HG03064 (cell line): ENCODE measurements at regions not wholly inside any gene's neighbourhood (a gene's known extent, or its start where the extent isn't known, plus 50 kb on each side); places are given as distances from the start of the nearest gene placed in this dataset.

Source experiments
- ATAC-seq: cut with Tn5 transposase; IDR thresholded peaks from one replicate; pipeline ENCODE4 v1.9.1; 2021; ENCODE audit warnings: low read depth; ENCODE audit not compliant: unreplicated experiment

DNA sequence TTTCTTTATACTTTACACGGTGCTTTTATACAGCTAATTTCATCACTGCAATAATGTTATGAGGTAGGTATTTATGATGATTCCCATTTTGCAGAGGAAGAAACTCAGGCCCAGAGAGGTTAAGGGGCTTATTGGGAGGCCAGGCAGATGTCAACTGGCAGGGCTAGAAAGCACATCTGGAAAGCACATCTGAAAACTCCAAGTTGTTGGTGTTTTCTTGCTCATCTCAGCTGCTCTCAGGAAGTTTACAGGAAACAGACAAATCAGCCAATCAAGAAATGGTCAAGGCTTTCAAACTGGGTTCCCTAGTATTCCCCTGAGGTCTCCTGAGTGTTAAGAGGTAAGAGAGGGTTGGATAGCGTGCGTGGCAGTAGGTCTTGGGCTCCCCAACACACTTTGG is 124.1 kb upstream of the MED13L start:
- ATAC-seq, result no peak

DNA sequence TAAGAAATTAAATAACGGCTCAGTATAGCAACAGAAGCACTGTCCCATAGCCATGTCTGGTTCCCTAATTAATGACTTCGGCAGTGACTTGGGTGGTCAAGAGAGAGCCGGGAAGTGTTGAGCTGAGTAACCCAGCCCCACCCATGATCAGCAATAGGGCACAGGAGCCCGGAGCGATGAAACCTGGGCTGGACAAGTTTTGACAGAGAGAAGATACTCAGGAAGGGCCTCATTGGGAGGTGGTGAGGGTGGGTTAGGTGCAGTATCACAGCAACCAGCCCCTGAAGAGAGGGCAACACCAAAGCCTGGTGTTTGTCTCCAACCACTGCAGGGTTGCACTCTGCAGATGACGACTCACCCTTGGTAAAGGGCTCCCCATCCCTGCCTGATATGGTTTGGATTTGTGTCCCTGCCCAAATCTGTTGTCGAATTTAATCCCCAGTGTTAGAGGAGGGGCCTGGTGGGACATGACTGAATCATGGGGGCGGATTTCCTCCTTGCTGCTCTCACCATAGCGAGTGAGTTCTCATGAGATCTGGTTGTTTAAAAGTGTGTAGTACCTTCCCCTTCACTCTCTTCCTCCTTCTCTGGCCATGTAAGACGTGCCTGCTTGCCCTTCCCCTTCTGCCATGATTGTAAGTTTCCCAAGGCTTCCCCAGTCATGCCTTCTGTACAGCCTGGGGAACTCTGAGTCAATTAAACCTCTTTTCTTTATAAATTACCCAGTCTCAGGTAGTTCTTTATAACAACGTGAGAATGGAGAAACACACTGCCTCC is 124.9 kb upstream of the MED13L start:
- no peak for ATAC-seq

DNA sequence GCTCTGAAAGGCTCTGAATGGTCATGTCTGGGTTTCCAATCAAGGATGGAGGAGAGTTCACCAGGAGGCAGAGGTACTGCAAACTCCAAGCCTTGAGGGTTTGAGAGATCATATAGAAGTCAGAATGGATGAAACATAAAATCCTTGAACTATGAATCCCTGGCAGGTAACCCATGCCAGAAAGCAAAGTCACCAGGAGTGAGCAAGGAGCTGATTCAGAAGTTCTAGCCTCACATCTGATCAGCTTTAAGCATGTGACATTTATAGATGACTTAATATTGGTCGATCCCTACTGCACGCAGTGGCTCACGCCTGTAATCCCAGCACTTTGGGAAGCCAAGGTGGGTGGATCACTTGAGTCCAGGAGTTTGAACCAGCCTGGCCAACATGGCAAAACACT is 126.1 kb upstream of the MED13L start:
- no peak for ATAC-seq

DNA sequence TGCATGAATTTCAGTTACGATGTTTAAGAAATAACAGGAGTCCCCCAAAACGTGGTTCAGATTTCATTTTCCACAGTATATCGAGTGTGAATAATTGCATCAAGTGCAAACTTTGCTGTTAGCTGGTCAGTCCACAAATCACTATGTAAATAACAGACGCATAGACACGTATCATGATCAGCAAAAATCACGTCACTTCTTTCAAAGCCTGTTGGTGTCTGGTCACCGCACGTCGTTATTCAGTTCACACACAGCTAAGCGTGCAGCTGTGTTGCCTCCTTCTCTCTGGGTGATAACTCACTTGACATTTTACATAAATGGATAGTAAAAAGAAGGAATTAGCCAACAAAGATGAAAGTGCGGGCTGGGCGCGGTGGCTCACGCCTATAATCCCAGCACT is 126.8 kb upstream of the MED13L start:
- no peak for ATAC-seq

DNA sequence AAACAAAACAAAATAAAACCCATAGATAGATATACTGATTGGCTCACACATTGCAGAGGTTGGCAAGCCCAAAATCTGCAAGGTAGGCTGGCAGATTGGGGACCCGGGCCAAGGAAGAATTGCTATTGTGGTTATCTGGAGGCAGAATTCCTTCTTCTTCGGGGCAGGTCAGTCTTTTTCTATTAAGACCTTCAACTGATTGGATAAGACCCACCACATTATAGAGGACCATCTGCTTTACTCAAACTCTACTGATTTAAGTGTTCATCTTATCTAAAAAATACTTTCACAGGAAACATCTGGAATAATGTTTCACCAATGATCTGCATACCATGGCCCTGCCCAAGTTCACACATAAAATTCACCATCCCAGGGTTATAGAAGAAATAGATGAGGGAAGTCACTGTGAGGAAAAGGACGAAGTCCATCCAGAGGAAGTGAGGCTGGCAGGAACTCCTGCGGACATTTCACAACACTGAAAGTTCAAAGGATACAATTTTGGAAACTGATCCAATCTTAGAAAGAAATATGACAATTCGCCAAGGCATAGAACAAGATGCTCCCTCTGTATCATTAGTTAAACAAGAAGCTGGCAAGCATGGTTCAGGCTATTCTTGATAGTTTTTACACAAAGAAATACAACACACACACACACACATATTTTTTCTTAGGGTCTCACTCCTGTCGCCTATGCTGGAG is 127.6 kb upstream of the MED13L start:
- no peak for ATAC-seq

DNA sequence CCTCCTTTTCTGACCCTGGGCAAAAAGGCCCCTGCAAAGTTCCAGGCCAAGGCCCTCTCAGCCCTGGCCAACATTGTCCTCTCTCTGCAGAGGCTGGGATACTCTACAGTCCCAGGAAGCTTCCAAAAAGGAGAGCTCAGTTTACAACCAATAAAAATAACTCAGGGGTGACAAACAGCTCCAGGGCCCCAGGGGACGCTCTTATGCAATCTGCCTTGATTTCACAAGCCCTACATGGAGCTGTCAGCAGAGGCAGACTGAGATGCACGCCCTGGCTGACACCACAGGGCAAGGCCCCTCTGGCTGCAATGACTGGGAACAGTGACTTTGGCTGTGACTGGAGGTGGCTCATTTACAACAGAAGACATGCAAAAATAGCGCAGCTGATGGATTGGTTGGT is 129.0 kb upstream of the MED13L start:
- no peak for ATAC-seq

DNA sequence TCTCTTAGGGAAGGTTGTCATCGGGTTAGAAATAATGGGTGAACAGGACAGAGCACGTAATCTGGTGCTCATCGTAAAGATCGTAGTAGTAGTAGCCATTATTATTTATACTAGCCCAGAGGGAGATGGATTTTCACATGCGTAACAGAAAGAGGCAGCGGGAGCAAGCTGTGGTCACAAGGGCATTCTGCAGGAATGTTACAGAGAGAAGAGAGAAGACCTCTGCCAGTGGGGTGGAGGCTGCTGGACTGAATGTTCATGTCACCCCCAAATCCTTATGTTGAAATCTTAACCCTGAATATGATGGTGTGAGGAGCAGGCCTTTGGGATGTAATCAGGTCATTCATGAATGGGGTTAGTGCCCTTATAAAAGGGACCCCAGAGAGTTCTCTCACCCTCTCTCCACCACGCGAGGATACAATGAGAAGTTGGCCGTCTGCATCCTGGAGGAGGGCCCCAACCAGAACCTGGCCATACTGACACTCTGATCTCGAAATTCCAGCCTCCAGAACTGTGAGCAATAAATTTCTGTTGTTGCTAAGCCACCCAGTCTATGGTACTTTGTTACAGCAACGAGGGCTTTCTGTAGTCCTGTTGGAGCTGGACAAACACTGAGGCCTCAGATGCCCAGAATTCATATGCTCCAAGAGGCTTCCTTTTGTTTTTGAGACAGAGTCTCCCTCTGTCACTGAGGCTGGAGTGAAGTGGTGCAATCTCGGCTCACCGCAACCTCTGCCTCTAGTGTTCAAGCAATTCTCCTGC is 131.2 kb upstream of the MED13L start:
- ATAC-seq, result no peak

DNA sequence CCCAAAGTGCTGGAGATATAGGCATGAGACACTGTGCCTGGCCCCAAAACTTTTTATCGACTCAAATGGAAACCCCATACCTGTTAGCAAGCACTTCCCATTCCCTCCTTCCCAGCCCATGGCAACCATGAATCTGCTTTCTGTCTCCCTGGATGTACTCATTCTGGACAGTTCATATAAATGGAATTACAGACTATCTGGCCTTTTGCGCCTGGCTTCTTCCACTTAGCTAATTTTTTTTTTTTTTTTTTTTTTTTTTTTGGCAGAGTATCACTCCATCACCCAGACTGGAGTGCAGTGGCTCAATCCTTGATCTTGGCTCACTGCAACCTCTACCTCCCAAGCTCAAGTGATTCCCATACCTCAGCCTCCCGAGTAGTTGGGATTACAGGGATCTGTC is 134.5 kb upstream of the MED13L start:
- no peak for ATAC-seq

DNA sequence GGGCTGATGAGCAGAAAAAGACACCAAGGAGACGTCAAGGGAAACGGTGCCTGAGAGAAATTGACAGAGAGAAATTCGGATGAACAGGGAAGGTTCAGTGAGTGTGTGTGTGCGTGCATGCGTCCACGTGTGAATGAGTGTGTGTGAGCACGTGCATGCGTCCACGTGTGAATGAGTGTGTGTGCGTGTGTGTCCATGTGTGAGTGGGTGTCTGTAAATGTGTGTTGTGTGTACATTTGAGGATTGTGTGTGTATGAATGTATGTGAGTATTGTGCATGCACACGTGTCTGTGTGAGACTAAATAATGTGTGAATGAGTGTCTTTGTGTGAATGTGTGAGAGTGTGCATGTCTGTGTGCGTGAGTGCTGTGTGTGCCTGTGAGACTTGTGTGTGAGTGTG is 137.4 kb upstream of the MED13L start:
- no peak for ATAC-seq

DNA sequence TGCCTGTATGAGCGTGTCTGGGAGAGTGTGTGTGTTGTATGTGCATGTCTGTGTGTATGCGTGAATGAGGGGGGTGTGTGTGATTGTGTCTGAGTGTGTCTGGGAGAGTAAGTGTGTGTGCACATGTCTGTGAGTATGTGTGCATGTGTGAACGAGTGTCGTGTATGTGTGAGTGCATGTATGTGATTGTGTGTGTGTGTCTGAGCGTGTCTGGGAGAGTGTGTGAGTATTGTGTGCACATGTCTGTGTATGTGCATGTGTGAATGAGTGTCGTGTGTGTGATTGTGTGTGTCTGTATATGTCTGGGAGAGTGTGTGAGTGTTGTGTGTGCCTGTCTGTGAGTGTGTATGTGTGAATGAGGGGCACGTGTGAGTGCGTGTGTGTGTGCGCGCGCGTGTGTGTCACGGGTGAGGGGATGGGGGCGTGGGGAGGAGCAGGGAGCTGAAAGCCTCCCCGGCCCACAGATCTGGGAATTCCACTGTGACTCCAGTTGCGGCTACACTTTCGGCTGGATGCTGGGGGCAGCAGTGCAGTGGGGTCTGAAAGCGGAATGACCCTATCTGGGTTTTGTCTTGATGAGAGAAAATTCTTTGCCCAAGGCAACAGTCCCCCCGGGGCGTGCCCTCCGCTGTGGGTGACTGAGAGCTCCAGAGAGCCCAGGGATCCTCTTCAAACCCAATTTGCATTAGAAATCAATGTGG is 138.1 kb upstream of the MED13L start:
- no peak for ATAC-seq

DNA sequence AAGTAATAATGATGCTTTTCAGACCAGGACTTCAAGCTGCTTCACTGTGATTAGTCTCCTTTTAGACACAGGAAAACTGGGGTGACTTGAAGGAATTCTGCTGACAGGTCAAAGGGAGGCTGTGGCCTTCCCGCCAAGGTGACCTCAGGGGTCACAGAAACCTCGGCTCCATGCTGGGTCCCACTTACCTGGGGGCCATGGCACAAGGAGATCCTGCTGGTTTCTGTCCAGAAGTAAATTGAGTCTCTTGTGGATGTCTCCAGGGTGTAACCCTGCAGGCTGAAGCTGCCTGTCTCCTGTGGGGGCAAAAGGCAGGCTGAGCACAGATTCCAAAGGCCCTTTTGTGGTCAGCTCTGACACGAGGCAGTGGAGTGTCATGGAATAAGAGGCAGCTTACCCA is 138.7 kb upstream of the MED13L start:
- no peak for ATAC-seq

DNA sequence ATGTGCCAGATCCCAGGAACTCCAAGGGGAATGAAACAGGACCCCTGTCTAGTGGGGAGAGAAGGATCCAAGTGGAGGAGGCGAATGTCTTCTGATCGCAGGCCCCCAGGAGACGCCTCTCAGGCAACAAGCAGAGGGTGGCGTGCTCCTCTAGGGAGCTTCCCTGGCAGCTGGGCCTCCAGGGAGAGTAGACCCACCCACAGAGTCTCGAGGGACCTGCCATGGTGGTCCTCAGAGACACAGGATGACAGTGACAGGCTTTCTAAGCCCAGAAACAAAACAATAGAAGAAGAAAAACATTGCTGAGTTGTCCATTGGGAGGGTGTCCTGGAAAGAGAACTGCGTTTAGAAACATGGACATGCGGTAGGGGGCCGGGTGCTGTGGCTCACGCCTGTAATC is 140.6 kb upstream of the MAP1LC3B2 start:
- ATAC-seq, result no peak

DNA sequence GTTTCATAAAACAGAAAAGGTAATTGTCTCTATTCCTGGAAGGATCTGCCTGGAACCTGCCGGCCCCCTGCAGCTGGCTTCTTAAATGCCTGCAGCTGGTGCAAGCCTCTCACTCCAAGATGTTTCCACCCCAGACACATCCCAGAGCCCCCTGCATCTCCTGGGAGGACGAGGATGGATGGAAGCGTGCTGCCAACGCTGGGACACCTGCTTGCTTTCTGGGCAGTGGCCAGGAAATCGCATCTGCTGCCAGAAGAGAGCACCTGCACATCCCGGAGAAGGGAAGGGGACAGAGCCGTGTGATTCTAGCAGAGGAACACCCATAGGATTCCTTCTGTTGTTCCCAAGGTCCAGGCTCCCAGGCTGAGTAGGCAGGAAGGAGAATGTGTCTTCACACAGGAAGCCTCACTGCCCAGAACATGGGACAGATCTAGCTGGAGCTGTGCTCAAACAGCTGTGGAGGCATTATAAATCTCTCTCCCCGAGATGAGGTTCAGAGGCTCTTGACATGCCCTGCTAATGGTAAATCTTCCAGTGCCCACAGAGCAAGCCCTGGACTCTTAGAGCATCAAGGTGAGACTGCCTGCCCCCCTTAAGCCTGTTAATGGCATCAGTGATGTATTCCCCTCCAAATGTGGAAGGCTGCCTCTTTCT is 138.8 kb upstream of the MAP1LC3B2 start:
- no peak for ATAC-seq

DNA sequence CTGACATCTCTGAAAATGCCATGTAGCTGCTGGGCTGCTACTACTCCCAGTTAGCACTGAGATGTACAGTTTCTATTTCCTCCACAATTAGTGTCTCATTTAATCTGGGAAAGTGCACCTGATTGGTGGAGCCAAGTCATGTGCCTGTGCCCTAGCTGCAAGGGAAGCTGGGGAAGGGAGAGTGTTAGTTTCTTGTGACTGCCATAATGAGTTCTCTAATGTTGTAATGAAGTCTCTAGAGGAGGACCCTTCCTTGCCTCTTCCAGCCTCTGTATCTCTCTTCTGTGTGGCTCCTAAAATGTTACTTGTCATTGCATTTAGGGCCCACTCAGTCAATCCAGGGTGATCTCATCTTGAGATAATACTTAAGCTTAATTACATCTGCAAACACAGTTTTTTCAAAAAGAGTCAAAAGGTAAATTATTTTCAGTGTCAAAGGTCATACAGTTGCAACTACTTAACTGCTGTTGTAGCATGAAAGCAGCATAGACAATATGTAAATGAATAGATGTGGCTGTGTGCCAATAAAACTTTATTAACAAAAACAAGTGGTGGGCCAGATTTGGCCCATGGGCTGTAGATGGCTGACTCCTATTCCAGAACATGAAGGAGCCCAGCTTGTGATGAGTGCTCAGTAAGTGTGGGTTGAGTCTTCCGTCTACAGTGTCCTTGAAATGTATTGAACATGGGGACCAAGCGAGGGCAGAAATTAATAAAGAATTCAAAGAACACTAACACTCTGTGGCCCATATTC is 137.2 kb upstream of the MAP1LC3B2 start:
- no peak for ATAC-seq

DNA sequence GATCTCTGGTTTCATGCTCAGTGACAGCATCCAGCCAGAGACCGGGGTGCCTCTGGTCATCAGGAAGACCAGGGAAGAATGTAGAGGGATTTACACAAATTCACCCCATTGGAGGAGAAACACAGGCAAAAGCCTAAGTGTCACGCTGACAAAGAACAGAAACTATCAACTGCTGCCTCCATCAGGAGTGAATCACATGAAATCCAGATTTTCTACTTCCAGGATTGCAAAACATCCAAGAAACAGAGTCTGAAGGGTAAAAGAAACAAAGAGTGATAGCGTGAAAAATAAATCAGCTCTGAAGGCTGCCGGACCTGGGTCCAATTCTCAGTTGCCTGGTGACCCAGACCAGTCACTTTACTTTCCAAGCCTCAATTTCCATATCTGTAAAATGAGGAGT is 136.1 kb upstream of the MAP1LC3B2 start:
- ATAC-seq, result no peak

DNA sequence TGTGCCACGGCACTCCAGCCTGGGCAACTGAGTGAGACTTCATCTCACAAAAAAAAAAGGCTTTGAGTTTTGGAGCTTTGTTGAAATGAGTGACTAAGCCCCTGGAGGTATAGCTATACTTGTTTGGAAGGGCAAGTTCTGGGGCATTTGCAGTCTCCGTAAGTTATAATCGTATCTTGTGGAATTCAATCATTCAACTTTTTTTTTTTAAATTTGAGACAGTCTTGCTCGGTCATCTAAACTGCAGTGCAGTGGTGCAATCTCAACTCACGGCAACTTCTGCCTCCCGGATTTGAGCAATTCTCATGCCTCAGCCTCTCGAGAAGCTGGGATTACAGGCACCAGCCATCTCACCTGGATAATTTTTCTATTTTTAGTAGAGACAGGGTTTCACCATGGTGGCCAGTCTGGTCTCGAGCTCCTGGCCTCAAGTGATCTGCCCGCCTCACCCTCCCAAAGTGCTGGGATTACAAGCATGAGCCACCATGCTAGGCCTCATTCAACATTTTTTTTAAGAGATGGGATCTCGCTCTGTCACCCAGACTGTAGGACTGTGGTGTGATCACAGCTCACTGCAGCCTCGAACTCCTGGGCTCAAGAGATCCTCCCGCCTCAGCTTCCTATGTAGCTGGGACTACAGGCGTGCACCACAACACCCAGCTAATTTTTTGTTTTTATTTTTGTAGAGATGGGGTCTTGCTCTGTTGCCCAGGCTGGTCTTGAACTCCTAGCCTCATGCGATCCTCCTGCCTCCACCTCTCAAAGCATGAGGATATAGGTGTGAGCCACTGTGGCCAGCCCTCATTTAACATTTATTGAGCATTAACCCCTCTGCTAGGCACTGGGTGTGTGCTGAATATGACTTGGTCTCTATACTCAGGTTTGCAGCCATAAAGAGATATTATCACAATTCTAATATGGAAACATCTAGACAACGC is 133.7 kb upstream of the MAP1LC3B2 start:
- no peak for ATAC-seq

DNA sequence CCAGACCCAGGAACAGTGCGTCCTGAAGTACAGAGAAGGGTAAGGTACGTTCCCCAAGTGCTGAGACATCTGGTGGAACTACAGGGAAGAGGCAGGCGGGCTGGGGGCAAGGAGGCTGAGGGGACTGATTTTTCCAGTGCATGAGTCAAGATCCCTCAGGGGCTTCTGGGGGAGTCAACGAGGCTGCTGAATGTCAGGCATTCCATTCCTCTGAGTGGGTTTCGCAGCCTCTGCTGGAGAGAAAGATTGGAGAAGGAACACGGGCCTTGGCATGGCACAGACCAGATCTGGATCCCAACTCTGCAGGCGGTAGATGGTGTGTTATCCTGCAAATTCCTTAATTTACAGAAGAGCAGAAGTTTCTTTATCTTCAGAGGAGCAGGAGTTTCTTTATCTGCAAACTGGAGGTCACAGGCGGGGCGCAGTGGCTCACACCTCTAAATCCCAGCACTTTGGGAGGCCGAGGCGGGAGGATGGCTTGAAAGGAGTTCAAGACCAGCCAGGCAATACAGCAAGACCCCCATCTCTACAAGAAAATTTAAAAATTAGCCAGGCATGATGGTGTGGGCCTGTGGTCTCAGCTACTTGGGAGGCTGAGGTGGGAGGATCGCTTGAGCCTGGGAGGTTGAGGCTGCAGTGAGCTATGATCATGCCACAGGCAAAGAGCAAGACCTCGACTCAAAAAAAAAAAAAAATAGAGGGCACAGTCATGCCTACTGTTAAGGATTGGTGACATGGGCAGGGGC is 132.6 kb upstream of the MAP1LC3B2 start:
- no peak for ATAC-seq
